CD14-positive monocyte (primary cell): ENCODE measurements at regions not wholly inside any gene's neighbourhood (a gene's known extent, or its start where the extent isn't known, plus 50 kb on each side); places are given as distances from the start of the nearest gene placed in this dataset.

Source experiments
- DNase-seq, 3 donors: peaks; one replicate each; pipeline ENCODE4 v3.0.0-alpha.2; 2011 to 2022
- H2AFZ ChIP-seq: 2 replicates; pipeline ENCODE4 v1.6.0; 2012; ENCODE audit warnings: mild to moderate bottlenecking, low read depth, low read length, inconsistent platforms; ENCODE audit not compliant: insufficient read depth, poor library complexity, severe bottlenecking
- H3K27ac ChIP-seq, 2 donors: 1 replicate in 1 of 2; 2 replicates in 1 of 2; pipeline ENCODE4 v1.5.1; 2012 to 2013; ENCODE audit warnings: low read length in 2 of 2, control low read depth in 1 of 2, inconsistent platforms in 1 of 2, low read depth in 1 of 2, mild to moderate bottlenecking in 1 of 2
- H3K27me3 ChIP-seq, 2 donors: one replicate each; pipeline versions ENCODE4 v1.6.0 to v1.6.1; 2011 to 2013; ENCODE audit warnings: low read length in 2 of 2; ENCODE audit not compliant: control insufficient read depth in 2 of 2, insufficient read depth in 2 of 2
- H3K36me3 ChIP-seq, 2 donors: replicated peaks in 1 of 2; 1 replicate in 1 of 2; 2 replicates in 1 of 2; pipeline versions ENCODE4 v1.5.1 to v1.6.1; 2012 to 2013; ENCODE audit warnings: low read length in 2 of 2, control low read depth in 1 of 2, inconsistent platforms in 1 of 2, mild to moderate bottlenecking in 1 of 2; ENCODE audit not compliant: insufficient read depth in 2 of 2, control insufficient read depth in 1 of 2
- H3K4me1 ChIP-seq, 2 donors: 1 replicate in 1 of 2; 2 replicates in 1 of 2; pipeline versions ENCODE4 v1.5.1 to v1.6.1; 2012 to 2013; ENCODE audit warnings: low read length in 2 of 2, control low read depth in 1 of 2, inconsistent platforms in 1 of 2, mild to moderate bottlenecking in 1 of 2, moderate library complexity in 1 of 2; ENCODE audit not compliant: insufficient read depth in 2 of 2, control insufficient read depth in 1 of 2
- H3K4me2 ChIP-seq: replicated peaks from 2 replicates; pipeline ENCODE3; 2012; ENCODE audit warnings: low read length, moderate library complexity, mild to moderate bottlenecking; ENCODE audit not compliant: poor library complexity, severe bottlenecking; ENCODE audit errors: extremely low read depth
- H3K4me3 ChIP-seq, 3 experiments: fragments of 200-600 bp in 1 of 3; sonication (generic) in 1 of 3; replicated peaks in 1 of 3; 1 replicate in 2 of 3; 2 replicates in 1 of 3; pipeline ENCODE4 v1.5.1; 2011 to 2013; ENCODE audit warnings: low read length in 3 of 3, mild to moderate bottlenecking in 3 of 3, control low read depth in 2 of 3, low read depth in 2 of 3, inconsistent platforms in 1 of 3, moderate library complexity in 1 of 3
- H3K79me2 ChIP-seq: 2 replicates; pipeline ENCODE4 v1.6.0; 2012; ENCODE audit warnings: mild to moderate bottlenecking, control low read depth, inconsistent platforms, low read length, moderate library complexity; ENCODE audit not compliant: insufficient read depth
- H3K9ac ChIP-seq: 2 replicates; pipeline ENCODE4 v1.6.0; 2017; ENCODE audit warnings: low read length, mild to moderate bottlenecking; ENCODE audit not compliant: insufficient read depth, poor library complexity, severe bottlenecking
- H3K9me3 ChIP-seq, 2 donors: replicated peaks in 1 of 2; 1 replicate in 1 of 2; 2 replicates in 1 of 2; pipeline versions ENCODE4 v1.5.1 to v1.6.1; 2012 to 2013; ENCODE audit warnings: low read length in 2 of 2, control low read depth in 1 of 2; ENCODE audit not compliant: control insufficient read depth in 1 of 2, insufficient read depth in 1 of 2
- H4K20me1 ChIP-seq: 2 replicates; pipeline ENCODE4 v1.6.0; 2012; ENCODE audit warnings: mild to moderate bottlenecking, low read length, control low read depth, moderate library complexity; ENCODE audit not compliant: insufficient read depth
- H3K27ac Mint-ChIP-seq, 7 donors: one replicate each; pipeline ENCODE4 v1.8.0; 2020; ENCODE audit warnings: mild to moderate bottlenecking in 7 of 7, mixed read lengths in 7 of 7, moderate library complexity in 6 of 7, inconsistent platforms in 2 of 7
- H3K27me3 Mint-ChIP-seq, 3 donors: one replicate each; pipeline ENCODE4 v1.8.0; 2021 to 2022; ENCODE audit warnings: low read depth in 3 of 3, mild to moderate bottlenecking in 3 of 3, mixed read lengths in 3 of 3, moderate library complexity in 3 of 3, inconsistent platforms in 1 of 3
- H3K36me3 Mint-ChIP-seq, 2 donors: one replicate each; pipeline ENCODE4 v1.8.0; 2020; ENCODE audit warnings: mixed read lengths in 2 of 2, inconsistent platforms in 1 of 2, mild to moderate bottlenecking in 1 of 2
- H3K4me1 Mint-ChIP-seq: one replicate; pipeline ENCODE4 v1.8.0; 2020; ENCODE audit warnings: mild to moderate bottlenecking, mixed read lengths
- H3K4me3 Mint-ChIP-seq, 2 donors: one replicate each; pipeline ENCODE4 v1.8.0; 2020; ENCODE audit warnings: mild to moderate bottlenecking in 2 of 2, mixed read lengths in 2 of 2, moderate library complexity in 1 of 2
- H3K9me3 Mint-ChIP-seq, 7 donors: one replicate each; pipeline ENCODE4 v1.8.0; 2020 to 2022; ENCODE audit warnings: mixed read lengths in 7 of 7, mild to moderate bottlenecking in 6 of 7, moderate library complexity in 6 of 7, inconsistent platforms in 2 of 7
- CTCF ChIP-seq: fragments of 200-600 bp; IDR thresholded peaks from one replicate; pipeline ENCODE4 v1.8.0; 2022; ENCODE audit warnings: antibody characterized with exemption, mild to moderate bottlenecking
- WGBS: methylation state at CpG from one replicate; pipeline ENCODE4 v1.1.5; 2013; ENCODE audit warnings: missing lambda C conversion rate; ENCODE audit not compliant: insufficient coverage; 5-methylcytosine and 5-hydroxymethylcytosine counted together
- intact Hi-C, 2 donors: fragments of 100-400 bp; cut with micrococcal nuclease; formaldehyde crosslinking; loops; one replicate each; pipeline versions ENCODE4 v1.15.0 to v1.15.1; 2023

- Mint-ChIP-seq H3K4me1 (no peaks in the 10 kb centered on the region), H3K27me3 (peaks cover 0 to 1% (median 0%) of the 10 kb centered on the region in 3 donors), H3K27ac (no peak overlapping the region), H3K4me3 (no peak overlapping the region), H3K36me3 (no peaks in the 10 kb centered on the region), H3K9me3 (peaks cover 0 to 16% (median 7%) of the 10 kb centered on the region in 7 donors)
- Histone ChIP-seq H3K4me2 (no peak overlapping the region), H2AFZ (no peak overlapping the region), H3K27me3 (no peaks in the 10 kb centered on the region), H3K9me3 (peaks cover 11 to 12% of the 10 kb centered on the region in 2 donors), H3K27ac (no peak overlapping the region), H3K9ac (no peak overlapping the region), H4K20me1 (no peaks in the 10 kb centered on the region), H3K4me1 (no peaks in the 10 kb centered on the region), H3K4me3 (no peak overlapping the region), H3K36me3 (no peaks in the 10 kb centered on the region), H3K79me2 (no peaks in the 10 kb centered on the region)
- intact Hi-C loops, result no loop called here
- DNase-seq, result no peak
- WGBS, result no CpG with 5 or more reads among the region's 1 CpG
- TF ChIP-seq CTCF, result no peak
These were observed 875.8 kb downstream of the TDRD15 start for GRCh38 chr2:21999522-21999921.

GRCh38 chr2:22002066-22002465, 878.3 kb downstream of the TDRD15 start:
- no peak for DNase-seq
- TF ChIP-seq CTCF, result no peak
- H3K4me3 Mint-ChIP-seq, result no peak overlapping the region
- no peak overlapping the region for H2AFZ ChIP-seq
- no peaks in the 10 kb centered on the region for H3K27me3 ChIP-seq
- H3K9me3 Mint-ChIP-seq, result peaks cover 0 to 12% (median 7%) of the 10 kb centered on the region in 7 donors
- peaks cover 3 to 5% of the 10 kb centered on the region in 2 donors for H3K9me3 ChIP-seq
- no CpG with 5 or more reads among the region's 1 CpG for WGBS
- no peak overlapping the region for H3K9ac ChIP-seq
- intact Hi-C loops, result no loop called here
- H4K20me1 ChIP-seq, result no peaks in the 10 kb centered on the region
- no peaks in the 10 kb centered on the region for H3K36me3 Mint-ChIP-seq
- H3K36me3 ChIP-seq, result no peaks in the 10 kb centered on the region
- H3K4me1 Mint-ChIP-seq, result no peaks in the 10 kb centered on the region
- H3K4me2 ChIP-seq, result no peak overlapping the region
- no peak overlapping the region for H3K4me3 ChIP-seq
- peaks cover 0 to 1% (median 0%) of the 10 kb centered on the region in 3 donors for H3K27me3 Mint-ChIP-seq
- no peak overlapping the region for H3K27ac ChIP-seq
- no peaks in the 10 kb centered on the region for H3K4me1 ChIP-seq
- no peaks in the 10 kb centered on the region for H3K79me2 ChIP-seq
- no peak overlapping the region for H3K27ac Mint-ChIP-seq
